ENCODE measurements at regions not wholly inside any gene's neighbourhood (a gene's known extent, or its start where the extent isn't known, plus 50 kb on each side); places are given as distances from the start of the nearest gene placed in this dataset.

DNA sequence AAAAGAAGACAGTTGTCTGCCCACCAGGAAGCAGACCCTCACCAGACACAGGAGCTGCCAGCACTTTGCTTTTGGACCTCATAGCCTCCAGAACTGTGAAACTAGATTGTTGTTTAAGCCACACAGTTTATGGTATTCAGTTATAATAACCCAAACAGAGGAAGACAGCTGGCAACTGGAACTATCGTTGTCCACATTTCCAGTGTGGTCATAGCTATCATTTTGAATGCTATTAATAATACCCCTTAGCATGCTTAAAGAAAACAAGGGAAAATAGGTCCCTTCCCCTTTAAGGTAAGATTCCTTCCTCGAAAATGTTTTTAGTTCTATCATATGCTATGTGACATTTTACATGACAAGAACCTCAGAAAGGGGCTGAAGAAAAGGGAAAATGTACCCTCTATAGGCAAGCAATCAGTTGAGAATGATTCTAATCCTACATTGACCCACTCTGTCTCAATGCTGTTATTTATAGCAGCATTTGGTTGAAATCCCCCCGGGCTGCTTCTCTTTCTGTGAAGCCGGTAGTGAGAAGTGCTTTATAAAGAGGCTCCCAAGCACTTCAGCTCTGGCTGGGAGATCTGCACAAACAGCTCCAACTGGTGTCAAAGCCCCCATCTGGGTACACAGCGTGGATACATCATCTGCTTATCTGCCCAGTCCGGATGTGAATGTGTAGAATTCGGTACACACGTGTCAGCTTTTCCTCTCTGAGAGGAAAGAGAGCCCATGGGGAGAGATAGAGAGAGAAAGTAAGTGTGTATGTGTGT, 221.2 kb upstream of the FLRT2 start:
- TF ChIP-seq, protein P1, sequence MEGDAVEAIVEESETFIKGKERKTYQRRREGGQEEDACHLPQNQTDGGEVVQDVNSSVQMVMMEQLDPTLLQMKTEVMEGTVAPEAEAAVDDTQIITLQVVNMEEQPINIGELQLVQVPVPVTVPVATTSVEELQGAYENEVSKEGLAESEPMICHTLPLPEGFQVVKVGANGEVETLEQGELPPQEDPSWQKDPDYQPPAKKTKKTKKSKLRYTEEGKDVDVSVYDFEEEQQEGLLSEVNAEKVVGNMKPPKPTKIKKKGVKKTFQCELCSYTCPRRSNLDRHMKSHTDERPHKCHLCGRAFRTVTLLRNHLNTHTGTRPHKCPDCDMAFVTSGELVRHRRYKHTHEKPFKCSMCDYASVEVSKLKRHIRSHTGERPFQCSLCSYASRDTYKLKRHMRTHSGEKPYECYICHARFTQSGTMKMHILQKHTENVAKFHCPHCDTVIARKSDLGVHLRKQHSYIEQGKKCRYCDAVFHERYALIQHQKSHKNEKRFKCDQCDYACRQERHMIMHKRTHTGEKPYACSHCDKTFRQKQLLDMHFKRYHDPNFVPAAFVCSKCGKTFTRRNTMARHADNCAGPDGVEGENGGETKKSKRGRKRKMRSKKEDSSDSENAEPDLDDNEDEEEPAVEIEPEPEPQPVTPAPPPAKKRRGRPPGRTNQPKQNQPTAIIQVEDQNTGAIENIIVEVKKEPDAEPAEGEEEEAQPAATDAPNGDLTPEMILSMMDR (IDR thresholded peaks at IDR 0.05), result no peak
- TF ChIP-seq POLR2A (IDR thresholded peaks at IDR 0.05), result no peak

Data from sigmoid colon (tissue), 3 donors.